H7 (cell line): ENCODE measurements at regions not wholly inside any gene's neighbourhood (a gene's known extent, or its start where the extent isn't known, plus 50 kb on each side); places are given as distances from the start of the nearest gene placed in this dataset.

Source experiments
- DNase-seq: peaks from one replicate; pipeline ENCODE4 v3.0.0; 2012
- H3K27me3 ChIP-seq: 2 replicates; pipeline ENCODE4 v1.6.0; 2011; ENCODE audit warnings: mild to moderate bottlenecking, low read length; ENCODE audit not compliant: control insufficient read depth, insufficient read depth
- H3K36me3 ChIP-seq: replicated peaks from 2 replicates; pipeline ENCODE4 v1.5.1; 2011; ENCODE audit warnings: low read length; ENCODE audit not compliant: control insufficient read depth, insufficient read depth
- H3K4me3 ChIP-seq: 2 replicates; pipeline ENCODE4 v1.5.1; 2011; ENCODE audit warnings: low read depth, mild to moderate bottlenecking, control low read depth, low read length, moderate library complexity; ENCODE audit not compliant: insufficient read depth

DNA sequence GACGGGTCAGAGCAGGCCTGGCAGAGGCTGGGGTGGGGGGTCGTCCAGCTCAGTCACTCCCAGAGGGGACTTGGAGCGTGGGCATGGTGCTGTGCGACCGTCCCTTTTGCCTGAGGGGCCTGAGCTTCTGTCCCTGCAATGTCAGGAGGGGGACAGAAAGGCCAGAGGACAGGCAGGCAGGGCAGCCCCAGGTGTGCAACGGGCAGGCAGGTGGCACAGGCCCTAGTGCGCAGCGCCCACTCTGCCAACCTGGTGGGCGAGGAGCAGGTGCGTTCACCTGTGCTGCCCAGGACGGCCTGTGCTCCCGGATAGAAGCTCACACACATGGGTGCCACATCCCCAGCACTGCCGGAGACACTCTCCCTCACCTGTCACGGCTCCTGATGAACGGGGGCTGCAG lies 78.7 kb upstream of the SLCO4A1 start:
- Histone ChIP-seq H3K27me3 (no peaks in the 10 kb centered on the region), H3K36me3 (no peaks in the 10 kb centered on the region), H3K4me3 (no peak overlapping the region)
- DNase-seq: no peak

DNA sequence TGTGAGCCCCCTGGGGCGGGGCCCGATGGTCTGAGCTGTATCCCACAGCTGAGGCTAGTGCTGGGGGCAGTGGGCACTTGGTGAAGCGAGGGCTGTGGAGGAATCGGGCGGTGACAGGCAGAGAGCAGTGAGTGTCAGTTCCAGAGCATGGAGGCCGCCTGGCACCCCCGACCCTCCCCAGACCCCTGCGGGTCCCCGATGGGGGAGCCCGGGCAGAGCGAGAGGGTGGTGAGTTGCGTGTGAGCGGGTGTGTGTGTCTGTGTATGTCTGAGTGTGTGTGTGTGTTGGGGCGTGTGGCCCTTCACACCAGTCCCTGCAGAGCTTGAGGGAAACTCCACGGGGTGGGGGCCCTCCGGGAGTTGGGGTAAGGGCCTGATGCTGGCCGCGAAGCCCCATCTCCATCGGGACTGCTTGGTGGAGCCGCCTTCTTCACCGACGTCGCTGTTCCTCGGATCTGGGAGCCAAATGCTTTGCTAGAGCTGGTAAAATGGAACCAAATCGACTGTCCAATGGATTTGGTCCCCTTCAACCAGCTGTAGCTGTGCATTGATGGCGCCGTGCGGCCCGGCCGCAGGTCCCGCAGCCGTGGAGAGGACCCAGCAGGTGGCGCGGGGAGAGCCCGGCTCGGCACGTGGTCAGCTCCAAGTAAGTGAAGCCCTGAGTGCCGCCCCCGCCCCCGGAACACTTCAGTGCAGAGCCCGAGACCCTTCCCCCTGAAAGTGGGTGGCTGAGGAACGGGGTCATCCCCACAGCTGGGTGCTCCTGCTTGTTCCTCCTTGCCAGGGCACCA lies 77.7 kb upstream of the SLCO4A1 start:
- Histone ChIP-seq H3K4me3 (no peak overlapping the region), H3K36me3 (no peaks in the 10 kb centered on the region), H3K27me3 (no peaks in the 10 kb centered on the region)
- DNase-seq: no peak

DNA sequence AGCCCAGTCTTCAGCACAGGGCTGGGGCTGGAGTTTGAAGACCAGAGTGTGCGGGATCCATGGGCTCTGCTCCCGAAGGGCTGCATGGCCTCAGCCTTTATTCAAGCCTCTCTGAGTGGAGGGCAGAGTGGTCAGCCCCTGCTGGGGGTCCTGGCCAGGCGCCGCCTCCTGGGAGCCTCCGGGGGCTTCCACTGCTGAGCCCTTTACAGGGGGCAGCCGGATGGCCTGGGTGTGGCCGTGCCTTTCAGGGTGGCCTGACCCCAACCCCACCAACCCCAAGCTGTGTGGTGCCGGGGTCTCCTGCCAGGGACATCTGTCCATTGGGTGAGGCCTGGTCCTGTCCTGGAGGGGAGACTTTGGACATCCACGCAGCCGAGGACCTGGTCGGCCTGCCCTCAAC lies 76.0 kb upstream of the SLCO4A1 start:
- no peak for DNase-seq
- Histone ChIP-seq H3K36me3 (no peaks in the 10 kb centered on the region), H3K4me3 (no peak overlapping the region), H3K27me3 (no peaks in the 10 kb centered on the region)

DNA sequence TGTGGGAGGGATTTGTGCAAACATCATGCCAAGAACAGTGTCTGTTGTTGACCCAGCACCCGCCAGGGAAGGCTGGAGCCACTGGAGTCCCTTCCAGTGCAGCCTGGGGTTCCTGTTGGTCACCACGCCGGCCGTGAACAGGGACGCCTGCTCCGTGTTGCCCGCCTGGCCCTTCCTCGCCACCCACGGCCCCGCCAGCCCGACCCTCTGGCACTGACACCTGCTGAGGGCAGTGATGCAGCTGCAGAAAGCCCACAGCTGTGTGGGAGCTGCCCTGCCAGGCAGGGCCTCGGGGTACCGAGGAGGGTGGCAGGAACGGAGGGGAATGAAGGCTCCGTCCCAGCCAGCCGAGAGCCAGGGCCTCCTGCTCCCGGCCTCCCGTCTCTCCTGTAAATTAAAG lies 75.5 kb upstream of the SLCO4A1 start:
- no peaks in the 10 kb centered on the region for H3K27me3 ChIP-seq
- H3K36me3 ChIP-seq: no peaks in the 10 kb centered on the region
- no peak for DNase-seq
- no peak overlapping the region for H3K4me3 ChIP-seq

DNA sequence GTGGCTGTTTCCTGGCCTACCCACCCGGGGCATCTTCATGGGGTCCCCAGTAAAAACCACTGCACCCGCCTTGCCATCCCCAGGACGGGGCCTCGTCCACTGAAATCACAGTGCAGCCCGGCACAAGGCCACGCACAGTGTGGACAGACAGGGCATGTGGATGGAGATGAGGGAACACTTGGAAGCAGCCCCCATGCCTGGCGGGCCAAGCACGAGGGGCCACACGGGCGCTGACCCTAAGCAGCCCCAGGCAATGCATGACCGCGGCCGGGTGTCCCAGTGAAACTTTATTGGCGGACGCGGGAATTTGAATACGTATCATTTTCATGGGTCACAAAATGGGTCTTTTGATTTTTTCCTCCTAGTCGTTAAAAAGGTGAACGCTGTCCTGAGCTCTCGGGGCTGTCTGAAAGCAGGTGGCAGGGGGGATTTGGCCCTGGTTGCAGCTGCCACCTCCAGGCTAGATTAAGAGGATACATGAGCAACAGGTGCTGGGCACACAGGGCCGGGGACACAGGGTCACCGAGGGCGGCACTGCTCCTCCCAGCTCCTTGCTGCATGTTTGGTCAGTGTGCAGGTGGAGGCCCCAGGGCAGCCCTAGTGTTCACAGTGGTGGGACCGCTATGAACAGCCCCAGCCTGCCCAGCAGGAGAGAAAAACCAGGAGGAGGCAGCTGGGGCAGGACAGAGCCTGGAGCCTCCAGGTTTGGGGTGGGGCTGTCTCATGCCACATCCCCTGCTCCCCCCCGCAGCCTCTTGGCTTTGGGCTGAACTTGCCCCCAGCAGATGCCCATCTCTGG lies 74.9 kb upstream of the SLCO4A1 start:
- Histone ChIP-seq H3K36me3 (no peaks in the 10 kb centered on the region), H3K4me3 (no peak overlapping the region), H3K27me3 (no peaks in the 10 kb centered on the region)
- no peak for DNase-seq

DNA sequence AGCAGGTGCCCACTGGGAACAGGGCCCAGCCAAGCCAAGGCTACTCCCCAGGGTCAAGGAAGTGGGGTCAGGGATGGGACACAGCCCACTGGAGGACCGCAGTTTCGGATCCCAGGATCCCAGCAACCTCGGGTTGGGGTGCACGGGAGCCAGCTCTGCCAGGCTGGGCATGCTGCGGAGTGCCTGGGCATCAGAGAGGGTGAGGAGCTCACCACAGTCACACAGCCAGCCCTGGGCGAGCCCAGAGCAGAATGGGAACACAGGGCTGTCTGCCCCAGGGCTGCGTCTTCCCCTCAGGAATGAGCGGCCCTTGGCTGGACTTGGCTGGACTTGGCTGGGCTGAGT lies 74.3 kb upstream of the SLCO4A1 start:
- Histone ChIP-seq H3K4me3 (no peak overlapping the region), H3K27me3 (no peaks in the 10 kb centered on the region), H3K36me3 (no peaks in the 10 kb centered on the region)
- DNase-seq: no peak

DNA sequence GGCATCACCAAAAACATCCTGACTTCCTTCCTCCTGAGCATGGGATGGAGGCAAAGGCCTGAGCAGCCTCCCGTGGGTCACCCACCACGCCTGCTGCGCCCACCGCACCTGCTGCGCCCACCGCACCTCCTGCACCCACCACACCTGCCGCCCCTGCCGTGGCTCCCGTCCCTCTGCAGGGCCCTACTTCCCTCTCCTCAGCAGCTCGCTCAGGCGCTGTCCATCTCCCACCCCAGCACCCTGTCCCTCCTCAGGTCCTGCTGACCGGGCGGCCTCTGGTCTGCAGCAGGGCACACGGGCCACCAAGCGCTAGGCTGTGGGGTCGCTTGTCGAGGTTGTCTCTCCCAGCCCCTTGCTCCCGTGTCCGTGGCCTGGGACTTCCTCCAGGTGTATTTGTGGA lies 72.7 kb upstream of the SLCO4A1 start:
- DNase-seq: no peak
- Histone ChIP-seq H3K4me3 (no peak overlapping the region), H3K36me3 (no peaks in the 10 kb centered on the region), H3K27me3 (no peaks in the 10 kb centered on the region)

DNA sequence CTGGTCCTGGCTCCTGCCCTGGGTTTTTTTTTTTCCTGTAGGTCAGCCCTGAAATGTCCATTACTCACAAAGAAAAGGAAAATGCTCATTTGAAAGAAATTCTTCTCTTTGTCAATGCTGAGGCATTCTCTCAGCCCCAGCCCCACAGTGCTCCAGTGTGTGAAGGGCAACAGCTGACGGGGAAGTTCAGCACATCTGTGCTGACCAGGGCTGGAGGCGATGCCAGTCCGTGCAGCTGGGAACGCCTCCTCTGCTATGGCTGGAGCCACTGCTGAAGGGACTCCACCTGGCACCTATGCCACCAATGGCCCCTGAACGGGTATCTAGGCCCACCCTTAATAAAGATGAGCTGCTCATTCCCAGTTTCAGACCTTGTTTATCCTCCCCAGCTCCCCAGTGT lies 71.9 kb upstream of the SLCO4A1 start:
- H3K4me3 ChIP-seq: no peak overlapping the region
- DNase-seq: no peak
- no peaks in the 10 kb centered on the region for H3K36me3 ChIP-seq
- no peaks in the 10 kb centered on the region for H3K27me3 ChIP-seq

DNA sequence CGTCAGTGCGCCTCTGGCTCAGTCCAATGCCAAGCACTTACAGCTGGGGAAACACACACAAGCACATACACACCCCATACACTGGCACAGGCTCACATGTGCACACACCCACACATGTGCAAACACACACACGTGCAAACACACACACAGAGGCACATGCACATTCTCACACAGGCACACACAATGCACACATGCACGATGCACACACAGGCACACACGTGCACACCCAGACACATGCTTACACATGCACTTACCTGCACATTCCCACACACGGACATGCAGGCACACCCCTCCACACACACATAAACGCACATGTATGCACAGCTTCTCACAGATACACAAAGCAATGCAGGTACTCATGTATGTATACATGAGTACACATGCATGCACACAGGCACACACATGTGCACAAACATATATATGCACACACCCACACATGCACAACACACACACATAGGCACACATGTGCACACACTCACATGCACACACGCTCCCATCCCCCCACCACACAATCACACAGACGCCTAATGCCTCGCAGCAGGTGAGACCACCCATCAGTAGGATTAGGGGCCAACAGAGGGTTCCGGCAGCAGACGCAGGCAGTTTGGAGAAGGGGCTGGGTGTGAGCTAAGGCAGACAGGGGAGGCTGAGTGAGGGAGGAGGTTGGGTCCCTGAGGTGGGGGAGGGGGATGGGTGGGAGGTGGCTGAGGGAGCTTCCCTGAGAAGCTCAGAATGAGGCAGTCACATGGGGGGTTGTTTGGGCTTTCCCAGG lies 71.2 kb upstream of the SLCO4A1 start:
- no peak for DNase-seq
- Histone ChIP-seq H3K36me3 (no peaks in the 10 kb centered on the region), H3K27me3 (no peaks in the 10 kb centered on the region; the same call in 1 of the 2 replicates)

DNA sequence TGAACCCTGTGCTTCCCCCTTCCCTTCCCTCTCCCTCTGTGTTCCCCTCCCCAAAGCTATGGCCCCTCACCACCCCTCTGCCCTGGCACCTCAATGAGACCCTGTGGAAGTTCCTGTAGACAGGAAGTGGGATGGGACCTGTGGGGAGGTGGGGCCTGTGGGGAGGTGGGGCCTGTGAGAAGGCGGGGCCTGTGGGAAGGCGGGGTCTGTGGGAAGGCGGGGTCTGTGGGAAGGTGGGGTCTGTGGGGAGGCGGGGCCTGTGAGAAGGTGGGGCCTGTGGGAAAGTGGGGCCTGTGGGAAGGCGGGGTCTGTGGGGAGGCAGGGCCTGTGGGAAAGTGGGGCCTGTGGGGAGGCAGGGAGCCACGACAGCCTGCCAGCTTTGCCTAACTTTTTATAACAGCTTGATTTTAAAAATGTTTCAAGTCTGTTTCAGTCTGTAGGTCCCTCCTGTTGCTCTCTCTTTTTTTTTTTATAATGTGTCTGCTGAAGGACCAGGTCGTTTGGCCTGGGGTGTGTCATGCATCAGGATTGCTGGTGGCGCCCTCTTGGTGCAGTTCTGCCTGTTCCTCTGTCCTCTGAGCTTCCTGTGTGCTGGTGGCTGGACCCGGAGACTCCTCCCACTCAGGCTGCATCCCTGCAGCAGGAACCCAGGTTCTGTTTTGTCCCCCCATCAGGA lies 70.5 kb upstream of the SLCO4A1 start:
- DNase-seq: peak; percentile 88
- Histone ChIP-seq H3K27me3 (no peaks in the 10 kb centered on the region; the same call in 1 of the 2 replicates), H3K4me3 (no peak overlapping the region), H3K36me3 (no peaks in the 10 kb centered on the region)

More for the DNA sequence above, 71.2 kb upstream of the SLCO4A1 start:
- no peak overlapping the region for H3K4me3 ChIP-seq

DNA sequence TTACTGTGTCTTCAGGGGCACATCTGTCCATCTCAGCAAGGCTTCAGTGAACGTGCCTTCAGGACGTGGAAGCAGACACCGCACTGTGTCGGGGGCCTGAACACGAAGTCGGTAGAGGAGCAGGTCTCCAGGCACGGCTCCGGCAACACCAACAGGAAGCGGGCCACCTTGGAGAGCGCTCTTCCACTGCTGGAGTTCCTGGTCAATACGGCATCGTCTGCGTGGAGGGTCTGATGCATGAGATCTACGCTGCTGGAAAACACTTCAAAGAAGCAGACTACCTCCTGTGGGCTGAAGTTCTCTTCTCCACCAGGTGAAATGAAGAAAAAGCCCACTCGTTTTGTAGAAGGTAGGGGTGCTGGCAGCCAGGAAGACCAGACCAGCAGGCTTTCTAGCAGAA lies 69.3 kb upstream of the SLCO4A1 start:
- Histone ChIP-seq H3K4me3 (no peak overlapping the region), H3K27me3 (no peaks in the 10 kb centered on the region; the same call in 1 of the 2 replicates), H3K36me3 (no peaks in the 10 kb centered on the region)
- no peak for DNase-seq

DNA sequence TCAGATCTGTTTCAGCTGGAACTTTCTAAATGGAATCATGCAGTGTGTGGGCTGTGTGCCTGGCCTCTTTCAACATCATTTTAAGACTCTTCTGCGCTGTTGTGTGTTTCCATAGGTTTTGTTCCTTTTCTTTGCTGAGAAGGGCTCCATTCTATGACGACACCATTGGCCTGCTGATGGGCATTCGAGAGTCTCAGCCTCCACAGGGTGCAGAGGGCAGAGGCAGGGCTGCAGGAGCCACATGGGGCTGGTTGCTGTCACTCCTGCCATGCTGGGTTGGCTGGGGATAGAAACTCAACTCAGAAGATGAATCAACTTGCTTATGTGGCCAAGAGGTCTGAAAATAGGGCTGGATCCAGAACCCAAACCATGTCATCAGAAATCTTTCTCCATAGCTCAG lies 68.5 kb upstream of the SLCO4A1 start:
- Histone ChIP-seq H3K27me3 (no peaks in the 10 kb centered on the region; the same call in 1 of the 2 replicates), H3K36me3 (no peaks in the 10 kb centered on the region), H3K4me3 (no peak overlapping the region)
- no peak for DNase-seq

DNA sequence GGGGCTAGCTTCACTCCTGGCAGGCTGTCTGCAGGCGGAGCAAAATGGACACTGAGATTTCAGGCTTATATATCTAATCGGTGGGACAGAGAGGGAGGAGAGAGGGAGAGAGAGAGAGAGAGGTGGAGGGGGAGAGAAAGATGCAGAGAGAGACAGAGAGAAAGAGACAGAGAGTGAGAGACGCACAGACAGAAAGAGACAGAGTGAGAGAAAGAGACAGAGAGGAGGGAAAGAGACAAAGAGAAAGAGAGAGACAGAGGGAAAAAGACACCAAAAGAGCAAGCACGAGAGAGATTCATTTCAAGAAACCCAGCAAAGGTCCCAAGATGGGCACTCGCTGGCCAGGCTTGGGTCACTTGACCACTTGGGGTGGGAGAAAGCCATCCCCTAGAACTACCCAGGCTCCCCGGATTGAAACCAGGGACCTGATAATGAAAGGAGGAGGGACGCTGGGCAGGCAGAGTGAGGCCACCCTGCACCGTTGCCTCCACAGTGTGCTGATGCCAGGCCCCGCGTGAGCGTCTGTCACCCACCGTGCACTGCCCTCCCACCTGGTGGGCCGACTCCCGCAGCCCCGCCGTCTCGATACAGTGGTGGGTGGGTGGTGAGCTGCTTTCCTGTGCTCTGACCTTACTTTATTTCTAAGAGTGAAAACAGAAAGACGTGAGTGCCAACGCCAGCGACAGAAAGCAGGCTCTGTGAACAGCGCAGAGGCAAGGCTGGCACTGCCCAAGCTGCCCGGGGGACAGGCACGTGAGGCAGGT lies 67.9 kb upstream of the SLCO4A1 start:
- no peak overlapping the region for H3K4me3 ChIP-seq
- H3K36me3 ChIP-seq: no peaks in the 10 kb centered on the region
- H3K27me3 ChIP-seq: no peaks in the 10 kb centered on the region; the same call in 1 of the 2 replicates
- DNase-seq: no peak
